Lower leg skin (tissue), 4 donors: ENCODE measurements at regions not wholly inside any gene's neighbourhood (a gene's known extent, or its start where the extent isn't known, plus 50 kb on each side); places are given as distances from the start of the nearest gene placed in this dataset.
"Not testable (repeated sequence)": the region's sequence is repeated elsewhere in the genome, so short reads cannot be mapped to it uniquely, and the experiment has no call there.

ENCODE experiments used
- DNase-seq, 2 donors: peaks; one replicate each; pipeline ENCODE4 v3.0.0-alpha.2; 2019; ENCODE audit warnings: low spot score in 2 of 2
- H3K4me3 ChIP-seq: fragments of 200-600 bp; sonication (generic); 2 replicates; pipeline ENCODE4 v1.5.1; 2017; ENCODE audit warnings: mild to moderate bottlenecking, low read depth; ENCODE audit not compliant: poor library complexity, severe bottlenecking
- POLR2A ChIP-seq, 2 donors: fragments of 450-650 bp; IDR thresholded peaks; one replicate each; pipeline ENCODE4 v1.6.1; 2016 to 2017; ENCODE audit warnings: antibody characterized with exemption in 2 of 2, mild to moderate bottlenecking in 1 of 2, moderate library complexity in 1 of 2
- WGBS, 2 donors: methylation state at CpG; one replicate each; pipeline ENCODE4 v1.1.5; 2018; 5-methylcytosine and 5-hydroxymethylcytosine counted together
- intact Hi-C: fragments of 100-400 bp; cut with DNase I; formaldehyde crosslinking; loops from one replicate; pipeline ENCODE4 v1.15.0; 2023; ENCODE audit warnings: low total_unique reads
- TF ChIP-seq, protein P1 (sequence below), 3 donors: fragments of 450-650 bp; IDR thresholded peaks; one replicate each; pipeline ENCODE4 v1.5.1; 2016; ENCODE audit warnings: antibody characterized with exemption in 3 of 3, mild to moderate bottlenecking in 3 of 3, moderate library complexity in 2 of 3

DNA sequence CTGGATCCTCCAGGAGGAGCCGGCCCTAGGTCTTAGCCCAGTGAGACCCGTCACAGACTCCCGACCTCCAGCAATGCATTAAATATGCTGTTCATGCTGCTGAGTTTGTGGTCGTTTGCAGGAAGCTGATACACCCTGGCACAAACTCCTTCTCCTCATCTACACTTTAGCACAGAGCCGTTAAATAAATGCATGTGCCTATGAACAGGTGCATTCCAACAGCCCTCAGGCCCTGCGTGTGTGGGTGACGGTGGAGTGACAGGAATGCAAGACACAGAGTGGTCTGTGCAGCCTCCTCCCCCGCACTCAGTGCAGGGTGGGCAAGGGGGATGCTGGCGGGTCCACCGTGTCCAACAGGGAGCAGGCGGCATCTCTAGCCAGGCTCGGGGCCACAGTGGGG lies 106.6 kb upstream of the TMPRSS2 start:
- TF ChIP-seq, protein P1, sequence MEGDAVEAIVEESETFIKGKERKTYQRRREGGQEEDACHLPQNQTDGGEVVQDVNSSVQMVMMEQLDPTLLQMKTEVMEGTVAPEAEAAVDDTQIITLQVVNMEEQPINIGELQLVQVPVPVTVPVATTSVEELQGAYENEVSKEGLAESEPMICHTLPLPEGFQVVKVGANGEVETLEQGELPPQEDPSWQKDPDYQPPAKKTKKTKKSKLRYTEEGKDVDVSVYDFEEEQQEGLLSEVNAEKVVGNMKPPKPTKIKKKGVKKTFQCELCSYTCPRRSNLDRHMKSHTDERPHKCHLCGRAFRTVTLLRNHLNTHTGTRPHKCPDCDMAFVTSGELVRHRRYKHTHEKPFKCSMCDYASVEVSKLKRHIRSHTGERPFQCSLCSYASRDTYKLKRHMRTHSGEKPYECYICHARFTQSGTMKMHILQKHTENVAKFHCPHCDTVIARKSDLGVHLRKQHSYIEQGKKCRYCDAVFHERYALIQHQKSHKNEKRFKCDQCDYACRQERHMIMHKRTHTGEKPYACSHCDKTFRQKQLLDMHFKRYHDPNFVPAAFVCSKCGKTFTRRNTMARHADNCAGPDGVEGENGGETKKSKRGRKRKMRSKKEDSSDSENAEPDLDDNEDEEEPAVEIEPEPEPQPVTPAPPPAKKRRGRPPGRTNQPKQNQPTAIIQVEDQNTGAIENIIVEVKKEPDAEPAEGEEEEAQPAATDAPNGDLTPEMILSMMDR (IDR thresholded peaks at IDR 0.05), result no peak
- TF ChIP-seq POLR2A (IDR thresholded peaks at IDR 0.05), result no peak
- no peak overlapping the region for H3K4me3 ChIP-seq
- intact Hi-C loops, result loop anchor here (5.0 kb wide), 1 partner anchor 163 kb away; no protein-coding TSS in a partner anchor
- WGBS, 2 donors, result 75 to 80% methylated on average over 12 of the region's 12 CpGs
- no peak for DNase-seq

DNA sequence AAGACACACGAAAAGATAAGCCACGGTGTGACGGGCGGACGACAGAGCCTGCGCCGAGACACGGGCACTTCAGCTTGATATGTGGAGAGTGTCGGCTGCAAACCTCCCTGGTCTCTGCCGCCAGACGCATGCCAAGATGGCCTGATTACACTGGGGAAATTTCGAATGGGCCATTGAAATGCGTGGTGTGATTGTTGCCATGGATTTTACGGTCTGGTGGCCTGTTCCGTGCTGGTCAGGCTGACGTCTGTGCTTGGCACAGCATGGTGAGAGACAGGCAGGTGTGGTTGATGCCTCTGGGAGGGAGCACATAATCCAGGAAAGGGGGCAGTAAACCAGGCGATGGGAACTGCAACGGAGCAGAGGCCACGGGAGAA lies 105.6 kb upstream of the TMPRSS2 start:
- intact Hi-C loops, result loop anchor here (5.0 kb wide), 1 partner anchor 164 kb away; no protein-coding TSS in a partner anchor
- no peak overlapping the region for H3K4me3 ChIP-seq
- DNase-seq, result no peak
- WGBS, 2 donors, result 77 to 80% methylated on average over 19 of the region's 19 CpGs
- no peak for TF ChIP-seq POLR2A (IDR thresholded peaks at IDR 0.05)
- TF ChIP-seq, protein P1 (IDR thresholded peaks at IDR 0.05), result no peak

DNA sequence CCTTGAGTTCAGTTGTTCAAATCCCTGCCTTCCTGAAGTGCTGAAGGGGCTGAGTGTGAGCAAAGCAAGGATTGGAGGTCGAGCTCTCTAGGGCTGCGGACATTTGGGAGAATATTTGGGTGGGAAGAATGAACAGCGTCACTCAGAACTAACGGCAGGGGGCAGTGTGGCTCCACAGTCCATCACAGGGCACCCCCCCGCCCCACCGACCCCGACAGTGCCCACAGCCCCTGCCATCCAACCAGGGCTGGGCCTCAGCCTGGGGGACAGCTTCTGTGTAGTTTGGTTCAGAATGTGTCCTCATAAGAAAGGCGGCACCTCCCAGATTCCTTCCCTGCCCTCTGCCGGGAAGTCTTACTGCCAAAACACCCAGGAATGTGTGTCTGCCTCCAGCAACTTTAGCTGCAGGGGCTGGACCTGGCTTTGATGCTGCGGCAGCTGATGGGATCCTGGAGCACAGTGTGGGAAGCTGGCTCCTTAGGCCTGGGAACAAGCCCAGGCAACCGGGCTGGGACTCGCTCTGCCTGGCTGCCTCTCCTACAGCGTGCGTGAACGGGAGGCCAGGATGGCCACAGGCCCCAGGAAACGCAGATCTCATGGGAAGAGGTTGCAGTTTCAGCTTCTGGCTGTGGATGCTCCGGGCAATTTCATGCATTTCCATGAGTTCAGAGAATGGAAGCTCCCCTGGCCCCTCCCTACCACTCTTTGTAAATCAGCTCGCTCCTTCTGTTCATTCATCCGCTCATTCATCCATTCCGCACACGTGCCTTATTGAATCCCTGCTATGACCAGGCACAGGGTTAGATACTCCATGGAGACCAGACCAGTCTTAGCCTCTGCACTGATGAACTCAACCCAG lies 104.9 kb upstream of the TMPRSS2 start:
- H3K4me3 ChIP-seq, result no peak overlapping the region
- WGBS, 2 donors, result 20 to 22% methylated on average over 14 to 21 of the region's 21 CpGs
- intact Hi-C loops, result loop anchor here (5.0 kb wide), 1 partner anchor 164 kb away; no protein-coding TSS in a partner anchor
- TF ChIP-seq, protein P1 (IDR thresholded peaks at IDR 0.05), result peak in 1 of 3 donors; percentile 18
- TF ChIP-seq POLR2A (IDR thresholded peaks at IDR 0.05), result no peak
- peak; percentile 89 to 96 for DNase-seq

DNA sequence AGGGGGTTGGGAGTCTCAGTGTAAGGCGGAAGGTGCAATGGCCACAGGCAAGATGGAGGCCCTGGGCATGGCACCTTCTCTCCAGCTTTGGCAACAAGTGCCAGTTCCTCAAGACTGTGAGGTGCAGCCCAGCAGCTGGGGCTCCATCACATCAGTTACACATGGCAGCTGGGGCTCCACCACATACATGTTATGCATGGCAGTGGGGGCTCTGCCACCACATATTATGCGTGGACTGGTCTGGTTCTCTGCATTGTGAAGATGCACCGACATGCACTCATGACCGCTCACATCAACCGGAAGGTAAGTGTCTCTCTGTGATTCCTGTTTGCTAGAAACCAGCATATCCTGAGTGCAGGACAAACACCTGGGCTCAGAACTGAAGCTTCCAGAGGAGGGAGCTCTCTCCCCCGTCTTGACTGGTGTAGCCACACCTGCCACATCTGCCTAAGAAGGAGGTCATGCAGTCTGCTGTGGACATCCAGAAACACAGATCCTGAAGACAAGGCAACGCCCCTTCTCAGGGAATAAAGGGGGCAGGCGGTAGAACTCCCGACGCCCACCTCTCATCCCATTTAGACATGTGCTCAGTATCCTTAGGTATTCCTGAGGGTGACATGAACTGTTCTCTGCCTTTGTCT lies 104.1 kb upstream of the TMPRSS2 start:
- no peak for DNase-seq
- intact Hi-C loops, result loop anchor here (5.0 kb wide), 1 partner anchor 165 kb away; no protein-coding TSS in a partner anchor
- WGBS, 2 donors, result 24 to 28% methylated on average over 9 to 10 of the region's 10 CpGs

DNA sequence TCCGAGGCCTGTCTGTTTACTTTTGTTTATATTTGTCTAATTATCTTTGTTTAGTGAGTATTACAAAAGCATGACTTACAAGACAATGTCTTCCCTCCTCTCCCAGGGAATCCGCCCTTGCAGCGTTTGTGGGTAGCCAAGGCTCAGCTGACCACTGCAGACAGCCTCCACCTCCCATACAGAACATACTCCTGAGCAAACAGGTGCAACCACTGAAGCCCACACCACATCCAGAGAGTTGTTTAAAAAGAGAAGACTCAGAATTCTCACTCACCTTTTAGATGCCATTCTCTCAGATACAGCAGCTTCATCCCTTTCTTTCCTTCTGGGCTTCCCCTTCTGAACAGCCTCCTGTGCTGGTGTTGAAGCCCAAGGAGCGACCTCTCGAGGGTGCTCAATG lies 103.5 kb upstream of the TMPRSS2 start:
- 82 to 92% methylated on average over 5 of the region's 5 CpGs for WGBS, 2 donors
- peak in 1 of 2 donors; percentile 70 for DNase-seq
- TF ChIP-seq, protein P1 (IDR thresholded peaks at IDR 0.05), result no peak
- no peak for TF ChIP-seq POLR2A (IDR thresholded peaks at IDR 0.05)
- intact Hi-C loops, result loop anchor here (5.0 kb wide), 1 partner anchor 166 kb away; no protein-coding TSS in a partner anchor
- no peak overlapping the region for H3K4me3 ChIP-seq

More for the DNA sequence above, 104.1 kb upstream of the TMPRSS2 start:
- no peak overlapping the region for H3K4me3 ChIP-seq
- no peak for TF ChIP-seq POLR2A (IDR thresholded peaks at IDR 0.05)
- TF ChIP-seq, protein P1 (IDR thresholded peaks at IDR 0.05), result peak in 1 of 3 donors; percentile 6

DNA sequence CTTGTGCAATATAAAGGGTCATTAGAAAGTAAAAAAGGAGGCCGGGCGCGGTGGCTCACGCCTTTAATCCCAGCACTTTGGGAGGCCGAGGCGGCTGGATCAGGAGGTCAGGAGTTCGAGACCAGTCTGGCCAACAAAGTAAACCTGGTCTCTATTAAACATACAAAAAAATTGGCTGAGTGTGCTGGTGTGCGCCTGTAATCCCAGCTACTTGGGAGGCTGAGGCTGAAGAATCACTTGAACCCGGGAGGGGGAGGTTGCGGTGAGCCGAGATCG lies 102.8 kb upstream of the TMPRSS2 start:
- intact Hi-C loops, result loop anchor here (5.0 kb wide), 1 partner anchor 167 kb away; no protein-coding TSS in a partner anchor
- WGBS, 2 donors, result 91 to 92% methylated on average over 12 of the region's 12 CpGs
- peak in 1 of 2 donors; percentile 29 for DNase-seq

More for the DNA sequence above, 102.8 kb upstream of the TMPRSS2 start:
- not testable (repeated sequence) for H3K4me3 ChIP-seq
